IMR-90 (cell line): ENCODE measurements at regions not wholly inside any gene's neighbourhood (a gene's known extent, or its start where the extent isn't known, plus 50 kb on each side); places are given as distances from the start of the nearest gene placed in this dataset.

ENCODE experiments used
- CTCF ChIP-seq: conservative IDR thresholded peaks from 2 replicates; pipeline ENCODE4 v1.5.1; 2012; ENCODE audit warnings: mild to moderate bottlenecking, low read depth, low read length, improper control_type of control experiment
- FOS ChIP-seq: fragments of 150-350 bp; IDR thresholded peaks from 2 replicates; pipeline ENCODE4 v1.6.1; 2016; ENCODE audit warnings: low read depth, low read length
- MXI1 ChIP-seq: IDR thresholded peaks from 2 replicates; pipeline ENCODE4 v1.6.1; 2012; ENCODE audit warnings: low read depth, mild to moderate bottlenecking, low read length, moderate library complexity, borderline replicate concordance
- POLR2A ChIP-seq: IDR thresholded peaks from 2 replicates; pipeline ENCODE4 v1.6.1; 2012; ENCODE audit warnings: mild to moderate bottlenecking, low read depth, low read length
- RAD21 ChIP-seq: IDR thresholded peaks from 2 replicates; pipeline ENCODE4 v1.6.1; 2012; ENCODE audit warnings: low read length, improper control_type of control experiment
- RCOR1 ChIP-seq: IDR thresholded peaks from 2 replicates; pipeline ENCODE4 v1.6.1; 2012; ENCODE audit warnings: mild to moderate bottlenecking, low read length, improper control_type of control experiment; ENCODE audit not compliant: insufficient replicate concordance

DNA sequence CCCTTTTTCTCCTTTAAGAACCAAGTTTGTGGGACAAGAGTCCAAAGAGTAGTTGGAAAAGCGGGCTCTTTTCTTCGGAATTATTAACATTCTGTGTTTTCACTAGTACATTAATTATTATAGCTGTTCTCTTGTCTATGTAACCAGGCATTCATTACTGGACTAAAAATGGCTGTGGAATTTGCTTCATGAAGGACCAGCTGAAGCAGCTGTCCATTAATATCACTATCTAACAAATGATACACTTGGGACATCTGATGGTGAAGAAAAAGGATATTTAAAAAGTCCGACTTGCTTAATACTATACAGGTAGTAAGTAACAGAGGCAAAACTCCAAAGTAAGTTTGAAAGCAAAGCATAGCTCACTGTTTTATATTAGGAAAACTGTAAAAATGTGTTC, 728.9 kb upstream of the DPPA4 start:
- TF ChIP-seq MXI1 (no peak), POLR2A (no peak), CTCF (no peak), FOS (no peak), RCOR1 (no peak), RAD21 (no peak)
